Panc1 (cell line): ENCODE measurements at regions not wholly inside any gene's neighbourhood (a gene's known extent, or its start where the extent isn't known, plus 50 kb on each side); places are given as distances from the start of the nearest gene placed in this dataset.

Experiments
- TF ChIP-seq, protein P1 (sequence below): fragments of 450-650 bp; IDR thresholded peaks from 2 replicates; pipeline ENCODE4 v1.5.1; 2017; ENCODE audit warnings: mild to moderate bottlenecking
- TF ChIP-seq, protein P2 (sequence below), 2 experiments: IDR thresholded peaks; 2 replicates each; pipeline ENCODE4 v1.6.1; 2011 to 2012; ENCODE audit warnings: low read depth in 2 of 2, control low read depth in 1 of 2, low read length in 1 of 2, mild to moderate bottlenecking in 1 of 2, moderate library complexity in 1 of 2; ENCODE audit not compliant: insufficient read depth in 1 of 2

GRCh38 chr1:73909043-73909562 is 288.9 kb downstream of the LRRIQ3 start:
- TF ChIP-seq, protein P1, sequence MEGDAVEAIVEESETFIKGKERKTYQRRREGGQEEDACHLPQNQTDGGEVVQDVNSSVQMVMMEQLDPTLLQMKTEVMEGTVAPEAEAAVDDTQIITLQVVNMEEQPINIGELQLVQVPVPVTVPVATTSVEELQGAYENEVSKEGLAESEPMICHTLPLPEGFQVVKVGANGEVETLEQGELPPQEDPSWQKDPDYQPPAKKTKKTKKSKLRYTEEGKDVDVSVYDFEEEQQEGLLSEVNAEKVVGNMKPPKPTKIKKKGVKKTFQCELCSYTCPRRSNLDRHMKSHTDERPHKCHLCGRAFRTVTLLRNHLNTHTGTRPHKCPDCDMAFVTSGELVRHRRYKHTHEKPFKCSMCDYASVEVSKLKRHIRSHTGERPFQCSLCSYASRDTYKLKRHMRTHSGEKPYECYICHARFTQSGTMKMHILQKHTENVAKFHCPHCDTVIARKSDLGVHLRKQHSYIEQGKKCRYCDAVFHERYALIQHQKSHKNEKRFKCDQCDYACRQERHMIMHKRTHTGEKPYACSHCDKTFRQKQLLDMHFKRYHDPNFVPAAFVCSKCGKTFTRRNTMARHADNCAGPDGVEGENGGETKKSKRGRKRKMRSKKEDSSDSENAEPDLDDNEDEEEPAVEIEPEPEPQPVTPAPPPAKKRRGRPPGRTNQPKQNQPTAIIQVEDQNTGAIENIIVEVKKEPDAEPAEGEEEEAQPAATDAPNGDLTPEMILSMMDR, result no peak
- TF ChIP-seq, protein P2, sequence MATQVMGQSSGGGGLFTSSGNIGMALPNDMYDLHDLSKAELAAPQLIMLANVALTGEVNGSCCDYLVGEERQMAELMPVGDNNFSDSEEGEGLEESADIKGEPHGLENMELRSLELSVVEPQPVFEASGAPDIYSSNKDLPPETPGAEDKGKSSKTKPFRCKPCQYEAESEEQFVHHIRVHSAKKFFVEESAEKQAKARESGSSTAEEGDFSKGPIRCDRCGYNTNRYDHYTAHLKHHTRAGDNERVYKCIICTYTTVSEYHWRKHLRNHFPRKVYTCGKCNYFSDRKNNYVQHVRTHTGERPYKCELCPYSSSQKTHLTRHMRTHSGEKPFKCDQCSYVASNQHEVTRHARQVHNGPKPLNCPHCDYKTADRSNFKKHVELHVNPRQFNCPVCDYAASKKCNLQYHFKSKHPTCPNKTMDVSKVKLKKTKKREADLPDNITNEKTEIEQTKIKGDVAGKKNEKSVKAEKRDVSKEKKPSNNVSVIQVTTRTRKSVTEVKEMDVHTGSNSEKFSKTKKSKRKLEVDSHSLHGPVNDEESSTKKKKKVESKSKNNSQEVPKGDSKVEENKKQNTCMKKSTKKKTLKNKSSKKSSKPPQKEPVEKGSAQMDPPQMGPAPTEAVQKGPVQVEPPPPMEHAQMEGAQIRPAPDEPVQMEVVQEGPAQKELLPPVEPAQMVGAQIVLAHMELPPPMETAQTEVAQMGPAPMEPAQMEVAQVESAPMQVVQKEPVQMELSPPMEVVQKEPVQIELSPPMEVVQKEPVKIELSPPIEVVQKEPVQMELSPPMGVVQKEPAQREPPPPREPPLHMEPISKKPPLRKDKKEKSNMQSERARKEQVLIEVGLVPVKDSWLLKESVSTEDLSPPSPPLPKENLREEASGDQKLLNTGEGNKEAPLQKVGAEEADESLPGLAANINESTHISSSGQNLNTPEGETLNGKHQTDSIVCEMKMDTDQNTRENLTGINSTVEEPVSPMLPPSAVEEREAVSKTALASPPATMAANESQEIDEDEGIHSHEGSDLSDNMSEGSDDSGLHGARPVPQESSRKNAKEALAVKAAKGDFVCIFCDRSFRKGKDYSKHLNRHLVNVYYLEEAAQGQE (IDR thresholded peaks at IDR 0.05; ENCODE audit: insufficient read depth in 1 of 2, low read depth in 2 of 2, low read length in 1 of 2), result no peak
